Panc1 (cell line): ENCODE measurements at regions not wholly inside any gene's neighbourhood (a gene's known extent, or its start where the extent isn't known, plus 50 kb on each side); places are given as distances from the start of the nearest gene placed in this dataset.

Experiments
- ATAC-seq: fragments of 200-7000 bp; cut with Tn5 transposase; 2 replicates; pipeline ENCODE4 v1.9.1; 2020; ENCODE audit warnings: mild to moderate bottlenecking, moderate library complexity
- BruUV-seq: library from RNA; stranded (reverse); fragments of 400-500 nt; replicated peaks from 2 replicates; lab custom pipeline; 2021; lab: Mats Ljungman, UMichigan
- CTCF ChIA-PET: fragments of 300-600 bp; sonication (Branson Sonifier 250); formaldehyde crosslinking; loops from one replicate; lab custom pipeline; 2022; ENCODE audit warnings: antibody characterized with exemption; lab: Charles Lee
- POLR2A ChIA-PET: fragments of 300-600 bp; sonication (Branson Sonifier 250); formaldehyde crosslinking; loops from one replicate; lab custom pipeline; 2022; ENCODE audit warnings: antibody characterized with exemption; lab: Charles Lee
- DNase-seq: peaks from one replicate; pipeline ENCODE4 v3.0.0-alpha.2; 2010; ENCODE audit warnings: low read depth, low spot score
- H3K27ac ChIP-seq: 2 replicates; pipeline ENCODE4 v1.5.1; 2011; ENCODE audit warnings: mild to moderate bottlenecking, low read length, inconsistent platforms
- H3K27me3 ChIP-seq: fragments of 200-500 bp; sonication (Bioruptor generic); 2 replicates; pipeline ENCODE4 v1.6.0; 2014; ENCODE audit warnings: low read length, inconsistent platforms; ENCODE audit not compliant: control insufficient read depth, insufficient read depth
- H3K36me3 ChIP-seq: fragments of 200-500 bp; sonication (Bioruptor generic); 2 replicates; pipeline ENCODE4 v1.5.1; 2014; ENCODE audit warnings: inconsistent platforms, mild to moderate bottlenecking, low read length, moderate library complexity; ENCODE audit not compliant: control insufficient read depth, insufficient read depth
- H3K4me1 ChIP-seq: 2 replicates; pipeline ENCODE4 v1.5.1; 2011; ENCODE audit warnings: inconsistent platforms, mild to moderate bottlenecking, low read length, moderate library complexity; ENCODE audit not compliant: control insufficient read depth, insufficient read depth
- H3K4me3 ChIP-seq, 2 experiments: 2 replicates each; pipeline ENCODE4 v1.5.1; 2011 to 2012; ENCODE audit warnings: low read depth in 2 of 2, low read length in 2 of 2, mild to moderate bottlenecking in 2 of 2, inconsistent platforms in 1 of 2, moderate library complexity in 1 of 2
- H3K9me3 ChIP-seq: fragments of 200-500 bp; sonication (Bioruptor generic); 2 replicates; pipeline ENCODE4 v1.5.1; 2014; ENCODE audit warnings: low read depth, mild to moderate bottlenecking, inconsistent platforms, low read length, moderate library complexity; ENCODE audit not compliant: control insufficient read depth, insufficient read depth
- POLR2AphosphoS5 ChIP-seq: IDR thresholded peaks from 2 replicates; pipeline ENCODE4 v1.6.1; 2012; ENCODE audit warnings: mild to moderate bottlenecking, low read depth, low read length, moderate library complexity
- REST ChIP-seq, 2 experiments: IDR thresholded peaks; 2 replicates each; pipeline ENCODE4 v1.6.1; 2011 to 2012; ENCODE audit warnings: low read depth in 2 of 2, control low read depth in 1 of 2, low read length in 1 of 2, mild to moderate bottlenecking in 1 of 2, moderate library complexity in 1 of 2; ENCODE audit not compliant: insufficient read depth in 1 of 2
- SIN3A ChIP-seq: IDR thresholded peaks from 2 replicates; pipeline ENCODE4 v1.6.1; 2012; ENCODE audit warnings: low read depth, mild to moderate bottlenecking, low read length, moderate library complexity, borderline replicate concordance; ENCODE audit not compliant: insufficient read depth
- TCF7L2 ChIP-seq: IDR thresholded peaks from 2 replicates; pipeline ENCODE4 v1.6.1; 2011; ENCODE audit warnings: mild to moderate bottlenecking, low read depth, low read length, inconsistent platforms
- in situ Hi-C: cut with HindIII; loops from 2 replicates; pipeline ENCODE4 v1.10.0; 2016; ENCODE audit warnings: low sequenced_read_pairs, low pct_unique_long_range_greater_than_20kb
- intact Hi-C: fragments of 100-400 bp; cut with micrococcal nuclease; formaldehyde crosslinking; loops from one replicate; pipeline ENCODE4 v1.10.0; 2022; ENCODE audit not compliant: unreplicated experiment
- TF ChIP-seq, protein P1 (sequence below): fragments of 450-650 bp; IDR thresholded peaks from 2 replicates; pipeline ENCODE4 v1.5.1; 2017; ENCODE audit warnings: mild to moderate bottlenecking

DNA sequence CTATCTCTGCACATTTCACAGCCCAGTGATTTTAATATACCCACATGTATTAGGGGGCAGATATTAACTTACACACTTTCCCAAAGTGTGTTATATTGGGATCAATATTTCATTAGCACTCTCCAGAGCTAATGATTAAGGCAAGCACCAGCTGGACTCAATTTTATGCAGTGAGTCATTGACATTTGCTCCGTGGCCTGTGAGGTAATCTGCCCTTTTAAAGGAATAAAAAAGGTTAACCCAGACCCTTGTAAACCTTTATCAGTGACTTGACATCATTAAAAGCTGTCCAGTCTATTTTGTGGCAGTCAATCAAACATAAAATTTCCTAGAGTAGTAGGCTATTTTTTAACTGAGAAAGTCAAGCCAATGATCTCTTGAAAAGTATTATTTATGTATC lies 1870.4 kb upstream of the CELF4 start:
- no peaks in the 10 kb centered on the region for H3K27me3 ChIP-seq
- no peaks in the 10 kb centered on the region for H3K9me3 ChIP-seq
- in situ Hi-C loops (no loop called here), intact Hi-C loops (no loop called here)
- no peaks in the 10 kb centered on the region for H3K4me1 ChIP-seq
- no TSS peak for BruUV-seq
- no peak overlapping the region for H3K4me3 ChIP-seq
- H3K27ac ChIP-seq, result no peak overlapping the region
- DNase-seq (no peak), ATAC-seq (no peak)
- ChIA-PET POLR2A (no interaction called here), CTCF (no interaction called here)
- no peak for TF ChIP-seq TCF7L2
- TF ChIP-seq SIN3A, result no peak
- TF ChIP-seq REST (IDR thresholded peaks at IDR 0.05; ENCODE audit: insufficient read depth in 1 of 2, low read depth in 2 of 2, low read length in 1 of 2), result no peak
- TF ChIP-seq, protein P1, sequence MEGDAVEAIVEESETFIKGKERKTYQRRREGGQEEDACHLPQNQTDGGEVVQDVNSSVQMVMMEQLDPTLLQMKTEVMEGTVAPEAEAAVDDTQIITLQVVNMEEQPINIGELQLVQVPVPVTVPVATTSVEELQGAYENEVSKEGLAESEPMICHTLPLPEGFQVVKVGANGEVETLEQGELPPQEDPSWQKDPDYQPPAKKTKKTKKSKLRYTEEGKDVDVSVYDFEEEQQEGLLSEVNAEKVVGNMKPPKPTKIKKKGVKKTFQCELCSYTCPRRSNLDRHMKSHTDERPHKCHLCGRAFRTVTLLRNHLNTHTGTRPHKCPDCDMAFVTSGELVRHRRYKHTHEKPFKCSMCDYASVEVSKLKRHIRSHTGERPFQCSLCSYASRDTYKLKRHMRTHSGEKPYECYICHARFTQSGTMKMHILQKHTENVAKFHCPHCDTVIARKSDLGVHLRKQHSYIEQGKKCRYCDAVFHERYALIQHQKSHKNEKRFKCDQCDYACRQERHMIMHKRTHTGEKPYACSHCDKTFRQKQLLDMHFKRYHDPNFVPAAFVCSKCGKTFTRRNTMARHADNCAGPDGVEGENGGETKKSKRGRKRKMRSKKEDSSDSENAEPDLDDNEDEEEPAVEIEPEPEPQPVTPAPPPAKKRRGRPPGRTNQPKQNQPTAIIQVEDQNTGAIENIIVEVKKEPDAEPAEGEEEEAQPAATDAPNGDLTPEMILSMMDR, result no peak
- TF ChIP-seq POLR2AphosphoS5, result no peak
- H3K36me3 ChIP-seq, result no peaks in the 10 kb centered on the region

DNA sequence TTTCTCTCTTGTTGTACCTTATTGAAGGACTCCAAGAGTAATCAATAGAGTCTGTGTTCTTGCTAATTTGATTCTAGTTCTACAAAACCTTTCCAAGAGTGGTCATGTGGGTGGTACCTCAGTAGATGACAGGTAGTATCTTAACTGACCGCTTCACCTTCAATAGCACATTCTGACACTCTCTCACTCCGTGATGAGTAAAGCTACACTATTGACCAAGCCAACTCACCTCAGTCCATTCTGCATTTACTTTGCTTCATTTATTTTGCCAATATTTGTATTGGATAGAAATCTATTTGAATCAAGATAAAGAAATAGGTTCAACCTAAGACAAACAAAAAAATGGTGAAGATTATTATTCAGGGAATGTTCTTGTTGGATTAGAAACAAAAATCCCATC lies 1869.6 kb upstream of the CELF4 start:
- POLR2A ChIA-PET, result no interaction called here
- H3K4me3 ChIP-seq, result no peak overlapping the region
- no peaks in the 10 kb centered on the region for H3K9me3 ChIP-seq
- no peaks in the 10 kb centered on the region for H3K4me1 ChIP-seq
- no TSS peak for BruUV-seq
- in situ Hi-C loops, result no loop called here
- TF ChIP-seq, protein P1, result no peak
- no peak for TF ChIP-seq REST (IDR thresholded peaks at IDR 0.05; ENCODE audit: insufficient read depth in 1 of 2, low read depth in 2 of 2, low read length in 1 of 2)
- no peak for TF ChIP-seq TCF7L2
- TF ChIP-seq SIN3A, result no peak
- TF ChIP-seq POLR2AphosphoS5, result no peak
- ATAC-seq (no peak), DNase-seq (no peak)
- CTCF ChIA-PET, result no interaction called here
- intact Hi-C loops, result no loop called here
- H3K27me3 ChIP-seq, result no peaks in the 10 kb centered on the region
- H3K36me3 ChIP-seq, result no peaks in the 10 kb centered on the region
- no peak overlapping the region for H3K27ac ChIP-seq
